SK-N-SH (cell line): ENCODE measurements at regions not wholly inside any gene's neighbourhood (a gene's known extent, or its start where the extent isn't known, plus 50 kb on each side); places are given as distances from the start of the nearest gene placed in this dataset.

Experiments
- CTCF ChIA-PET: fragments of 300-600, 350-600 bp; formaldehyde crosslinking; extraction: SDS; loops from one replicate; lab custom pipeline; 2021; lab: Yijun Ruan, JAX
- POLR2A ChIA-PET: fragments of 350-600 bp; sonication (Branson Sonifier 250); formaldehyde crosslinking; extraction: SDS; loops from one replicate; lab custom pipeline; 2020; ENCODE audit warnings: antibody characterized with exemption, inconsistent platforms; lab: Yijun Ruan, JAX
- DNase-seq: peaks from one replicate; pipeline ENCODE4 v3.0.0; 2012
- H2AFZ ChIP-seq: fragments of 200-600 bp; sonication (generic); 2 replicates; pipeline ENCODE4 v1.8.1; 2016; ENCODE audit warnings: antibody characterized with exemption, mild to moderate bottlenecking, low read depth
- H3F3A ChIP-seq: fragments of 200-600 bp; sonication (generic); replicated peaks from 2 replicates; pipeline ENCODE3; 2016; ENCODE audit warnings: antibody characterized with exemption, mild to moderate bottlenecking; ENCODE audit not compliant: insufficient read depth
- H3K27ac ChIP-seq, 2 experiments: fragments of 200-500 bp in 1 of 2; fragments of 200-600 bp in 1 of 2; sonication (Bioruptor generic) in 1 of 2; sonication (generic), shearing (Covaris generic) in 1 of 2; 2 replicates each; pipeline versions ENCODE4 v1.5.1 to v1.6.1; 2014 to 2016; ENCODE audit warnings: low read depth in 2 of 2, inconsistent platforms in 1 of 2, low read length in 1 of 2, mild to moderate bottlenecking in 1 of 2, mixed read lengths in 1 of 2
- H3K27me3 ChIP-seq: fragments of 200-600 bp; sonication (generic), shearing (Covaris generic); 2 replicates; pipeline ENCODE4 v1.6.1; 2016; ENCODE audit warnings: mixed run types; ENCODE audit not compliant: insufficient read depth
- H3K36me3 ChIP-seq, 2 experiments: fragments of 200-500 bp in 1 of 2; fragments of 200-600 bp in 1 of 2; sonication (Bioruptor generic) in 1 of 2; sonication (generic) in 1 of 2; replicated peaks in 1 of 2; 2 replicates each; pipeline versions ENCODE3 to v1.5.1; 2014 to 2016; ENCODE audit warnings: low read length in 1 of 2, mild to moderate bottlenecking in 1 of 2; ENCODE audit not compliant: insufficient read depth in 2 of 2, control insufficient read depth in 1 of 2
- H3K4me1 ChIP-seq, 2 experiments: fragments of 200-500 bp in 1 of 2; fragments of 200-600 bp in 1 of 2; sonication (Bioruptor generic) in 1 of 2; sonication (generic), shearing (Covaris generic) in 1 of 2; 2 replicates each; pipeline versions ENCODE4 v1.5.1 to v1.6.1; 2014 to 2016; ENCODE audit warnings: low read depth in 1 of 2, low read length in 1 of 2, mixed run types in 1 of 2; ENCODE audit not compliant: insufficient read depth in 2 of 2, control insufficient read depth in 1 of 2
- H3K4me2 ChIP-seq: fragments of 200-600 bp; sonication (generic), shearing (Covaris generic); 2 replicates; pipeline ENCODE4 v1.6.1; 2017; ENCODE audit warnings: mixed run types
- H3K4me3 ChIP-seq, 2 experiments: fragments of 200-500 bp in 1 of 2; fragments of 200-600 bp in 1 of 2; sonication (Bioruptor generic) in 1 of 2; sonication (generic), shearing (Covaris generic) in 1 of 2; 2 replicates each; pipeline versions ENCODE4 v1.5.1 to v1.8.1; 2014 to 2016; ENCODE audit warnings: low read depth in 2 of 2, inconsistent platforms in 1 of 2, low read length in 1 of 2, mild to moderate bottlenecking in 1 of 2, mixed read lengths in 1 of 2, moderate library complexity in 1 of 2
- H3K79me2 ChIP-seq: fragments of 200-600 bp; sonication (generic); 2 replicates; pipeline ENCODE4 v1.8.1; 2017; ENCODE audit warnings: mild to moderate bottlenecking; ENCODE audit not compliant: insufficient read depth
- H3K9ac ChIP-seq: fragments of 200-600 bp; sonication (generic); 2 replicates; pipeline ENCODE4 v1.6.1; 2017; ENCODE audit warnings: mixed run types
- H3K9me2 ChIP-seq: fragments of 200-600 bp; sonication (generic); 2 replicates; pipeline ENCODE4 v1.6.1; 2017; ENCODE audit warnings: mixed run types
- H3K9me3 ChIP-seq: fragments of 200-600 bp; sonication (generic); 2 replicates; pipeline ENCODE4 v1.6.1; 2017; ENCODE audit warnings: mixed run types, mild to moderate bottlenecking, moderate library complexity
- H4K20me1 ChIP-seq: fragments of 200-600 bp; sonication (generic); 2 replicates; pipeline ENCODE4 v1.6.1; 2017; ENCODE audit warnings: mild to moderate bottlenecking, mixed run types; ENCODE audit not compliant: insufficient read depth
- CHD2 ChIP-seq: fragments of 150-350 bp; IDR thresholded peaks from 2 replicates; pipeline ENCODE4 v1.6.1; 2018; ENCODE audit warnings: low read length; ENCODE audit not compliant: partially characterized antibody
- CTCF ChIP-seq: fragments of 200-600 bp; sonication (generic); IDR thresholded peaks from 2 replicates; pipeline ENCODE4 v1.6.1; 2017; ENCODE audit warnings: antibody characterized with exemption, mild to moderate bottlenecking, moderate library complexity
- EP300 ChIP-seq, 2 experiments: IDR thresholded peaks; 2 replicates each; pipeline versions ENCODE4 v1.4.0 to v1.6.1; 2012; ENCODE audit warnings: borderline replicate concordance in 1 of 2, low read depth in 1 of 2, low read length in 1 of 2
- EZH2phosphoT487 ChIP-seq: fragments of 200-600 bp; sonication (generic); IDR thresholded peaks from 2 replicates; pipeline ENCODE4 v1.6.1; 2017; ENCODE audit warnings: low read depth, mixed run types, mild to moderate bottlenecking, antibody characterized with exemption, moderate library complexity, borderline replicate concordance
- FOXJ3 ChIP-seq: sonication (generic); formaldehyde crosslinking; IDR thresholded peaks from 2 replicates; pipeline ENCODE4 v1.5.1; 2020; ENCODE audit warnings: mild to moderate bottlenecking, missing genetic modification reagents
- MXI1 ChIP-seq: IDR thresholded peaks from 2 replicates; pipeline ENCODE4 v1.6.1; 2012; ENCODE audit warnings: mild to moderate bottlenecking, low read depth, low read length, improper control_type of control experiment
- NFIC ChIP-seq: IDR thresholded peaks from 2 replicates; pipeline ENCODE4 v1.4.0; 2012; ENCODE audit warnings: borderline replicate concordance
- PBX3 ChIP-seq: IDR thresholded peaks from 2 replicates; pipeline ENCODE4; 2012
- POLR2AphosphoS5 ChIP-seq: IDR thresholded peaks from 2 replicates; pipeline ENCODE4 v1.6.1; 2012; ENCODE audit warnings: low read depth, low read length
- RAD21 ChIP-seq: IDR thresholded peaks from 2 replicates; pipeline ENCODE4 v1.6.1; 2012; ENCODE audit warnings: mild to moderate bottlenecking, low read length
- RCOR1 ChIP-seq: fragments of 150-350 bp; IDR thresholded peaks from 2 replicates; pipeline ENCODE4 v1.6.1; 2017; ENCODE audit warnings: antibody characterized with exemption, low read length
- SIN3A ChIP-seq: IDR thresholded peaks from 2 replicates; pipeline ENCODE4 v1.6.1; 2012; ENCODE audit warnings: low read depth, mild to moderate bottlenecking, low read length, moderate library complexity, borderline replicate concordance
- TEAD4 ChIP-seq: IDR thresholded peaks from 2 replicates; pipeline ENCODE4 v1.4.0; 2012; ENCODE audit warnings: mild to moderate bottlenecking, borderline replicate concordance; ENCODE audit not compliant: insufficient read depth
- USF1 ChIP-seq: IDR thresholded peaks from 2 replicates; pipeline ENCODE4 v1.4.0; 2012; ENCODE audit warnings: low read depth, borderline replicate concordance
- YY1 ChIP-seq: IDR thresholded peaks from 2 replicates; pipeline ENCODE4 v1.4.0; 2012; ENCODE audit warnings: low read depth, mild to moderate bottlenecking
- WGBS: methylation state at CpG from one replicate; pipeline ENCODE4 v1.1.6; 2017; ENCODE audit warnings: low lambda C conversion rate; 5-methylcytosine and 5-hydroxymethylcytosine counted together
- TF ChIP-seq, protein P1 (sequence below): IDR thresholded peaks from 2 replicates; pipeline ENCODE4 v1.4.0; 2012; ENCODE audit warnings: low read depth, borderline replicate concordance
- TF ChIP-seq, protein P2 (sequence below): fragments of 150-350 bp; IDR thresholded peaks from 2 replicates; pipeline ENCODE4 v1.6.1; 2017; ENCODE audit warnings: antibody characterized with exemption, low read length, low read depth, borderline replicate concordance

DNA sequence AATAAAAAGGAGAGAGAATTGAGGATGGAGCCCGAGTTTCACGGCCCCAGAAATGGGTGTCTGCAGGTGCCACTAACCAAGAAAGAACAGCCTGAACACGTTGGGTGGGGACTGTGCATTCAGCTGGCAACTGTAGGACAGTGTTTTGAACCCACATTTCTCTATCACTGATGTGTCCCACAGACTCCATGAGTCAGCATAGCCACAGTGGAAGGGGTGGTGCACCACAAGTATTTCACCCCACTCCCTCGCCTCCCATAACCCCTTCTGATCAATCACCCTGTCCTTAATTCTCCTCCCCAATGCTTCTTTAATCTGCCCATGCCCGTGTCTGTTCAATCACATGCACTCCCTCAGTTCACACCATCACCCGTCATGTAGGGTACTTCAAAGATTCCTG, 291.5 kb downstream of the ZNF516 start (continued):
- TF ChIP-seq, protein P1, sequence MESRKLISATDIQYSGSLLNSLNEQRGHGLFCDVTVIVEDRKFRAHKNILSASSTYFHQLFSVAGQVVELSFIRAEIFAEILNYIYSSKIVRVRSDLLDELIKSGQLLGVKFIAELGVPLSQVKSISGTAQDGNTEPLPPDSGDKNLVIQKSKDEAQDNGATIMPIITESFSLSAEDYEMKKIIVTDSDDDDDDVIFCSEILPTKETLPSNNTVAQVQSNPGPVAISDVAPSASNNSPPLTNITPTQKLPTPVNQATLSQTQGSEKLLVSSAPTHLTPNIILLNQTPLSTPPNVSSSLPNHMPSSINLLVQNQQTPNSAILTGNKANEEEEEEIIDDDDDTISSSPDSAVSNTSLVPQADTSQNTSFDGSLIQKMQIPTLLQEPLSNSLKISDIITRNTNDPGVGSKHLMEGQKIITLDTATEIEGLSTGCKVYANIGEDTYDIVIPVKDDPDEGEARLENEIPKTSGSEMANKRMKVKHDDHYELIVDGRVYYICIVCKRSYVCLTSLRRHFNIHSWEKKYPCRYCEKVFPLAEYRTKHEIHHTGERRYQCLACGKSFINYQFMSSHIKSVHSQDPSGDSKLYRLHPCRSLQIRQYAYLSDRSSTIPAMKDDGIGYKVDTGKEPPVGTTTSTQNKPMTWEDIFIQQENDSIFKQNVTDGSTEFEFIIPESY, result no peak
- no peak for TF ChIP-seq NFIC
- TF ChIP-seq, all 33 proteins: peak for 0

DNA sequence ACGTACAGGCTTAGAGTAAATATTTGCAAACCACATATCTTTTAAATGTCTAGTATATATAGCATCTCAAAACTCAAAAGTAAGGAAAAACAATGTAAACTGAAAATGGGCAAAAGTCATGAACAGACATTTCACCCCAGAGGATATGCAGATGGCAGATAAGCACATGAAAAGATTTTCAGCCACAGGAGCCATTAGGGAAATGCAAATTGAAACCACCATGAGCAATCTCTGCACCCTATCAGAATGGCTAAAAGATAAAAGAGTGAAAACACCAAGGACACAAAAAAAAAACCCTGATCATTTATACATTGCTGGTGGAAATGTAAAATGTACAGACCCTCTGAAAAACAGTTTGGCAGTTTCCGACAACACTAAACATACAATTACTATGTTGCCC, 292.7 kb downstream of the ZNF516 start:
- ChIA-PET CTCF (no interaction called here), POLR2A (no interaction called here)
- Histone ChIP-seq H4K20me1 (no peaks in the 10 kb centered on the region), H3K4me3 (no peak overlapping the region), H3K9me3 (no peaks in the 10 kb centered on the region), H3K27ac (no peak overlapping the region), H3K9ac (no peak overlapping the region), H2AFZ (no peak overlapping the region), H3K79me2 (no peaks in the 10 kb centered on the region), H3F3A (no peaks in the 10 kb centered on the region), H3K4me2 (no peak overlapping the region), H3K9me2 (no peaks in the 10 kb centered on the region), H3K36me3 (no peaks in the 10 kb centered on the region), H3K27me3 (no peaks in the 10 kb centered on the region)
- no peak for DNase-seq
- 42% methylated on average over 2 of the region's 2 CpGs for WGBS
- TF ChIP-seq FOXJ3 (CRISPR knock-in tag) (no peak), SIN3A (no peak), MXI1 (no peak), CTCF (no peak), EP300 (IDR thresholded peaks at IDR 0.05; ENCODE audit: borderline replicate concordance in 1 of 2, low read depth in 1 of 2, low read length in 1 of 2) (no peak), CHD2 (no peak), USF1 (no peak), TEAD4 (no peak), YY1 (no peak), EZH2phosphoT487 (no peak), RCOR1 (no peak), RAD21 (no peak), PBX3 (no peak), POLR2AphosphoS5 (no peak)
- TF ChIP-seq, protein P1, result no peak
- TF ChIP-seq, protein P2, sequence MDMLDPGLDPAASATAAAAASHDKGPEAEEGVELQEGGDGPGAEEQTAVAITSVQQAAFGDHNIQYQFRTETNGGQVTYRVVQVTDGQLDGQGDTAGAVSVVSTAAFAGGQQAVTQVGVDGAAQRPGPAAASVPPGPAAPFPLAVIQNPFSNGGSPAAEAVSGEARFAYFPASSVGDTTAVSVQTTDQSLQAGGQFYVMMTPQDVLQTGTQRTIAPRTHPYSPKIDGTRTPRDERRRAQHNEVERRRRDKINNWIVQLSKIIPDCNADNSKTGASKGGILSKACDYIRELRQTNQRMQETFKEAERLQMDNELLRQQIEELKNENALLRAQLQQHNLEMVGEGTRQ, result no peak
- TF ChIP-seq, all 33 proteins: peak for 0
- no peaks in the 10 kb centered on the region for H3K4me1 ChIP-seq
